Naive thymus-derived CD4-positive, alpha-beta T cell (primary cell): ENCODE measurements at regions not wholly inside any gene's neighbourhood (a gene's known extent, or its start where the extent isn't known, plus 50 kb on each side); places are given as distances from the start of the nearest gene placed in this dataset.

Source experiments
- ATAC-seq: fragments of 150-1000 bp; cut with Tn5 transposase; 2 replicates; pipeline ENCODE4 v1.10.0; 2021; ENCODE audit warnings: mild to moderate bottlenecking, moderate library complexity
- CTCF ChIA-PET: fragments of 350-600 bp; sonication (Branson Sonifier 250); formaldehyde crosslinking; loops from one replicate; lab custom pipeline; 2021; ENCODE audit warnings: antibody characterized with exemption; lab: Charles Lee
- POLR2A ChIA-PET: fragments of 350-600 bp; sonication (Branson Sonifier 250); formaldehyde crosslinking; loops from one replicate; lab custom pipeline; 2021; ENCODE audit warnings: antibody characterized with exemption, inconsistent platforms; lab: Charles Lee
- DNase-seq, 9 donors: peaks; one replicate each; pipeline versions ENCODE4 v3.0.0 to v3.0.0-alpha.2; 2020 to 2022; ENCODE audit warnings: mixed read lengths in 1 of 9
- H3K27ac ChIP-seq: one replicate; pipeline ENCODE4 v1.7.0; 2013; ENCODE audit warnings: mild to moderate bottlenecking, low read depth, low read length, moderate library complexity
- H3K27me3 ChIP-seq, 2 donors: one replicate each; pipeline ENCODE4 v1.7.0; 2013; ENCODE audit warnings: low read length in 2 of 2, mild to moderate bottlenecking in 2 of 2, moderate library complexity in 2 of 2; ENCODE audit not compliant: control insufficient read depth in 2 of 2, insufficient read depth in 2 of 2
- H3K36me3 ChIP-seq, 3 experiments: 1 replicate in 2 of 3; 2 replicates in 1 of 3; pipeline ENCODE4 v1.7.0; 2013; ENCODE audit warnings: low read length in 3 of 3, mild to moderate bottlenecking in 3 of 3, moderate library complexity in 1 of 3; ENCODE audit not compliant: insufficient read depth in 3 of 3, control insufficient read depth in 2 of 3
- H3K4me1 ChIP-seq, 2 donors: one replicate each; pipeline ENCODE4 v1.7.0; 2013; ENCODE audit warnings: low read length in 2 of 2, mild to moderate bottlenecking in 2 of 2, moderate library complexity in 1 of 2; ENCODE audit not compliant: control insufficient read depth in 2 of 2, insufficient read depth in 2 of 2
- H3K4me3 ChIP-seq: 2 replicates; pipeline ENCODE4 v1.7.0; 2013; ENCODE audit warnings: mild to moderate bottlenecking, low read length
- H3K9me3 ChIP-seq, 3 experiments: 1 replicate in 2 of 3; 2 replicates in 1 of 3; pipeline ENCODE4 v1.7.0; 2013; ENCODE audit warnings: low read length in 3 of 3; ENCODE audit not compliant: control insufficient read depth in 2 of 3
- H3K27ac Mint-ChIP-seq, 9 donors: one replicate each; pipeline ENCODE4 v1.8.0; 2020 to 2022; ENCODE audit warnings: mixed read lengths in 9 of 9, mild to moderate bottlenecking in 8 of 9, moderate library complexity in 5 of 9, inconsistent platforms in 2 of 9
- H3K27me3 Mint-ChIP-seq, 5 donors: one replicate each; pipeline ENCODE4 v1.8.0; 2021 to 2022; ENCODE audit warnings: mixed read lengths in 5 of 5, mild to moderate bottlenecking in 1 of 5
- H3K36me3 Mint-ChIP-seq, 5 donors: one replicate each; pipeline ENCODE4 v1.8.0; 2020 to 2022; ENCODE audit warnings: mixed read lengths in 5 of 5, mild to moderate bottlenecking in 3 of 5, inconsistent platforms in 1 of 5
- H3K4me1 Mint-ChIP-seq, 7 donors: one replicate each; pipeline ENCODE4 v1.8.0; 2020 to 2022; ENCODE audit warnings: mixed read lengths in 7 of 7, mild to moderate bottlenecking in 3 of 7, inconsistent platforms in 1 of 7
- H3K4me3 Mint-ChIP-seq, 10 donors: one replicate each; pipeline ENCODE4 v1.8.0; 2020 to 2022; ENCODE audit warnings: mild to moderate bottlenecking in 10 of 10, mixed read lengths in 10 of 10, moderate library complexity in 6 of 10, inconsistent platforms in 2 of 10
- H3K9me3 Mint-ChIP-seq, 11 donors: one replicate each; pipeline ENCODE4 v1.8.0; 2020 to 2022; ENCODE audit warnings: mixed read lengths in 11 of 11, mild to moderate bottlenecking in 4 of 11, inconsistent platforms in 1 of 11, moderate library complexity in 1 of 11
- intact Hi-C, 2 donors: fragments of 100-400 bp; cut with micrococcal nuclease; formaldehyde crosslinking; loops; one replicate each; pipeline ENCODE4 v1.15.1; 2023

DNA sequence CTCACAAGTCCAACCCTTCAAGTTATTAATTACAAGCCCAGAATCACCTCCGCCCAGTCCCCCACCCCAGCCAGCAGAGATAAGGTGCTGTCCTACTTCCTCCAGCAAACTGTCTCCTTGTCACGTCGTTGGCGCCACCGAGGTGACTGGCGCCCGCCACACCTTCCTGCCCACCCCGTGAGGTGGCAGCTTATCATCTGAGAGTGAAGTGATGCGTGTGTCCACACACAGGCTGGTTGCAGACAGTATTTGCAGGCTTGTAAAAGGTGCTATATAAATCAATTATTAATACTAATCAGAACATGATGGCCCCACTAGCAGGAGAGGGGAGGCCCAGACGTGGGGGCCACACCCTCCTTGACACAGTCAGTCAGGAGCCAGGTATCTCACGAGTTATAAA is 786.6 kb upstream of the TBX3 start:
- ChIA-PET CTCF (no interaction called here), POLR2A (no interaction called here)
- H3K4me1 ChIP-seq: no peaks in the 10 kb centered on the region
- Mint-ChIP-seq H3K36me3 (no peaks in the 10 kb centered on the region), H3K27ac (no peak overlapping the region), H3K4me3 (no peak overlapping the region), H3K4me1 (peaks cover 0 to 2% (median 0%) of the 10 kb centered on the region in 7 donors), H3K9me3 (peaks cover 0 to 6% (median 2%) of the 10 kb centered on the region in 11 donors), H3K27me3 (peaks cover 0 to 3% (median 0%) of the 10 kb centered on the region in 5 donors)
- no peaks in the 10 kb centered on the region for H3K36me3 ChIP-seq
- no peak overlapping the region for H3K27ac ChIP-seq
- no peaks in the 10 kb centered on the region for H3K9me3 ChIP-seq
- DNase-seq (no peak), ATAC-seq (no peak)
- intact Hi-C loops: no loop called here
- no peaks in the 10 kb centered on the region for H3K27me3 ChIP-seq
- no peak overlapping the region for H3K4me3 ChIP-seq

DNA sequence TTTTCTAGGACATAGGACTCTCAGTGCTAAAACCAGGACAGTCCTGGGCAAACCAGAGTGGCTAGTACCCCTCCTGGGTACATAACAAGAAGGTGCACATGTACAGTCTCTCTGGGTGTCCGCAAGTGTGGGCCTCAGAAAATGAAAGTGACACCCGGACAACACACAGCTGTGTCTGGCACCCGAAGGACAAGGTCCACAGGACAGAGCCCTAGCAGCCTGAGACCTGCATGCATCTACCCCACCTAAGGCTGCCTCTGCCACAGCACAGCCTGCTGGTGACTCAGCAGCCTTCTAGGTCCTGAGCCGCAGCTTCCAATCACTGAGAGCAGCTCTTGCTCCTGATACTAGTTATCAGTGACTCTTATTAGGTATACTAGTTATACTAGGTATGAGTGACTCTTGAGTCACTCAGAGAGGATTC is 784.1 kb upstream of the TBX3 start:
- Mint-ChIP-seq H3K36me3 (peaks cover 0 to 3% (median 0%) of the 10 kb centered on the region in 5 donors), H3K27me3 (peaks cover 0 to 10% (median 0%) of the 10 kb centered on the region in 5 donors), H3K9me3 (peaks cover 0 to 7% (median 2%) of the 10 kb centered on the region in 11 donors), H3K4me3 (no peak overlapping the region), H3K4me1 (peaks cover 0 to 2% (median 0%) of the 10 kb centered on the region in 7 donors), H3K27ac (no peak overlapping the region)
- Histone ChIP-seq H3K36me3 (no peaks in the 10 kb centered on the region), H3K27ac (no peak overlapping the region), H3K4me3 (no peak overlapping the region), H3K4me1 (no peaks in the 10 kb centered on the region), H3K27me3 (no peaks in the 10 kb centered on the region), H3K9me3 (no peaks in the 10 kb centered on the region)
- intact Hi-C loops: no loop called here
- ATAC-seq (no peak), DNase-seq (no peak)
- CTCF ChIA-PET: no interaction called here
- POLR2A ChIA-PET: no interaction called here

DNA sequence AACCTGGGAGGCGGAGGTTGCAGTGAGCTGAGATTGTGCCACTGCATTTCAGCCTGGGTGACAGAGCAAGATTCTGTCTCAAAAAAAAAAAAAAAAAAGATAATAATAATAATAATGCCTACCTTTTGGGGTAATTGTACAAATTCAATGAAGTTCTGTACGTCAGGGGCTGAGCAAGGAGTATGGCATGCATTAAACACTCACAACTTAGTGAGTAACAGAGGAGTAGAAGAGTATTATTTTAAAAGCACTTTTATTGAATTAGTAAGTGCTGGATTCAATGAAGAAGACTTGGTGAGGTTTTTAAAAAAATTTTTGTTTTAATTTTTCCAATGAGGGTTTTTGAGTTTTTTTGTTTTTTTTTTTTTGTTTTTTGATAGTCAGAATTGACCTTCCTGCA is 783.6 kb upstream of the TBX3 start:
- intact Hi-C loops: no loop called here
- Histone ChIP-seq H3K27me3 (no peaks in the 10 kb centered on the region), H3K4me1 (no peaks in the 10 kb centered on the region), H3K9me3 (no peaks in the 10 kb centered on the region), H3K4me3 (no peak overlapping the region), H3K36me3 (no peaks in the 10 kb centered on the region), H3K27ac (no peak overlapping the region)
- Mint-ChIP-seq H3K36me3 (peaks cover 0 to 3% (median 0%) of the 10 kb centered on the region in 5 donors), H3K9me3 (peaks cover 0 to 8% (median 4%) of the 10 kb centered on the region in 11 donors), H3K4me3 (no peak overlapping the region), H3K4me1 (peaks cover 0 to 2% (median 0%) of the 10 kb centered on the region in 7 donors), H3K27me3 (peaks cover 0 to 11% (median 0%) of the 10 kb centered on the region in 5 donors), H3K27ac (no peak overlapping the region)
- DNase-seq: no peak
- CTCF ChIA-PET: no interaction called here
- no peak for ATAC-seq
- POLR2A ChIA-PET: no interaction called here

DNA sequence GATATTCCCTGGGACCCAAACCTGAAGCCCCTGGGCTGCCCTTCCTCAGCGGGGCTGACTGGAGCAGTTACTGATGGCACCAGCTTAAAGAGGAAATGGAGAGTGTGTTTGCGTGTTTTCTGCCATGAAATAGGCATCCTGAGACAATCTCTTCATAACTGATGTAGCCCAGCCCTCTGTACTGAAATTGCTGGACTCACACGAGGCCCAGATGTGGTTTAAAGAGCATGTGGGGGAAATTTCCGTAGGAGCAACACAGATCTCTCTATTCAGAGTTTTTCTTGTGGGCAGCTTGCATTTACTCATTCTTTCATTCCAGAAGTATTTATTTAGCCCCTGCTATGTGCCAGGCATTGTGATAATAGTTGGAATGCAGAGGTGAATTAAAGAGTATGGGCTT is 782.1 kb upstream of the TBX3 start:
- ChIA-PET POLR2A (no interaction called here), CTCF (no interaction called here)
- no peaks in the 10 kb centered on the region for H3K4me1 ChIP-seq
- H3K4me1 Mint-ChIP-seq: peaks cover 0 to 2% (median 0%) of the 10 kb centered on the region in 7 donors
- H3K36me3 ChIP-seq: no peaks in the 10 kb centered on the region
- H3K27ac Mint-ChIP-seq: no peak overlapping the region
- ATAC-seq (no peak), DNase-seq (no peak)
- no peaks in the 10 kb centered on the region for H3K9me3 ChIP-seq
- H3K27me3 ChIP-seq: no peaks in the 10 kb centered on the region
- intact Hi-C loops: no loop called here
- H3K27me3 Mint-ChIP-seq: peaks cover 0 to 11% (median 0%) of the 10 kb centered on the region in 5 donors
- H3K27ac ChIP-seq: no peak overlapping the region
- H3K9me3 Mint-ChIP-seq: peaks cover 0 to 11% (median 5%) of the 10 kb centered on the region in 11 donors
- no peak overlapping the region for H3K4me3 Mint-ChIP-seq
- H3K4me3 ChIP-seq: no peak overlapping the region
- peaks cover 0 to 3% (median 0%) of the 10 kb centered on the region in 5 donors for H3K36me3 Mint-ChIP-seq

DNA sequence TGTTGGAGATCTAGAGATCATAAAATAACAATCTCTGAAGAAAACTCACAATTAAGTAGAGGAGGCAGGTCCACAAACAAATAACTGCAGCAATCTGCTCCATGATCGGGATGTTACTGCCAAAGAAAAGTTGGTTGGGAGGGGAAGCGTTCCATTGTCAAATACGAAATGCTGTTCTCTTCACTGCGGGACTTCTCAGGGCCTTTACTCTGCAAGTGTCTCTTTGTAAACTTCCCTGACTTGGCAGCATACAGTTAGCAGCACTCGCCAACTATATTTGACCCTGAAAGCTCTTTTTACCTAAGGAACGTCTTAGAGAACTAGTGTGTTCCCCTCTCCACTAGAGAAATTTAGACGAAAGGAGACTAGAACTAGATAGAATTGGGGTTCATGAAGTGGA is 780.7 kb upstream of the TBX3 start:
- no peak overlapping the region for H3K27ac ChIP-seq
- Mint-ChIP-seq H3K4me3 (no peak overlapping the region), H3K27me3 (peaks cover 0 to 11% (median 0%) of the 10 kb centered on the region in 5 donors), H3K36me3 (peaks cover 0 to 3% (median 0%) of the 10 kb centered on the region in 5 donors), H3K9me3 (peaks cover under 1 to 12% (median 5%) of the 10 kb centered on the region in 11 donors), H3K4me1 (peaks cover 0 to 2% (median 0%) of the 10 kb centered on the region in 7 donors), H3K27ac (no peak overlapping the region)
- H3K36me3 ChIP-seq: no peaks in the 10 kb centered on the region
- DNase-seq (no peak), ATAC-seq (no peak)
- no peak overlapping the region for H3K4me3 ChIP-seq
- ChIA-PET CTCF (no interaction called here), POLR2A (no interaction called here)
- no peaks in the 10 kb centered on the region for H3K9me3 ChIP-seq
- intact Hi-C loops: no loop called here
- H3K27me3 ChIP-seq: no peaks in the 10 kb centered on the region
- no peaks in the 10 kb centered on the region for H3K4me1 ChIP-seq

DNA sequence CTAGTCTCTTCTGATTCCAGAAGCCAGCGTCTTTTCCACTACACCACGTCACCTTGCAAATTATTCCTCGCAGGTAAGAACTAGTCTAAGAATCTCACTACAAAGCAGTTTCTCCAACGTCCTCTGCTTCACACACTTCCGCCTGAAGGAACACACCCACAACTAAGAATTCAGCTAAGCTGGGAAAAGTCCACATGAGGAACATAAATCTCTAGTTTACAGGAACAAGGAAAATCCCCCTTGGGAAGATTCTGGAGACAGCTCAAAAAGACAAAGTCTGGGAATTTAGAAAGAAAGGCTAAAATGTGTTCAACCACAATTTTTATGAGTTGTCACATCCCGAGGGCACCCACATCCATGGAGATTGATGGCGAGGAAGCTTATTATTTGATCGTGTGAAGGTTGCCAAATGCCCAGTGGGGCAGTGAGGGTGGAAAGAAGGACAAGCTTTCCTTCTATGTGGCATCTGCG is 780.2 kb upstream of the TBX3 start:
- Mint-ChIP-seq H3K4me3 (no peak overlapping the region), H3K27me3 (peaks cover 0 to 11% (median 0%) of the 10 kb centered on the region in 5 donors), H3K4me1 (peaks cover 0 to 2% (median 0%) of the 10 kb centered on the region in 7 donors), H3K36me3 (peaks cover 0 to 3% (median 0%) of the 10 kb centered on the region in 5 donors), H3K27ac (no peak overlapping the region), H3K9me3 (peaks cover 0 to 16% (median 3%) of the 10 kb centered on the region in 11 donors)
- H3K36me3 ChIP-seq: no peaks in the 10 kb centered on the region
- intact Hi-C loops: no loop called here
- no peak overlapping the region for H3K27ac ChIP-seq
- no peak overlapping the region for H3K4me3 ChIP-seq
- ChIA-PET CTCF (no interaction called here), POLR2A (no interaction called here)
- no peak for DNase-seq
- no peaks in the 10 kb centered on the region for H3K27me3 ChIP-seq
- ATAC-seq: no peak
- H3K9me3 ChIP-seq: no peaks in the 10 kb centered on the region
- no peaks in the 10 kb centered on the region for H3K4me1 ChIP-seq

DNA sequence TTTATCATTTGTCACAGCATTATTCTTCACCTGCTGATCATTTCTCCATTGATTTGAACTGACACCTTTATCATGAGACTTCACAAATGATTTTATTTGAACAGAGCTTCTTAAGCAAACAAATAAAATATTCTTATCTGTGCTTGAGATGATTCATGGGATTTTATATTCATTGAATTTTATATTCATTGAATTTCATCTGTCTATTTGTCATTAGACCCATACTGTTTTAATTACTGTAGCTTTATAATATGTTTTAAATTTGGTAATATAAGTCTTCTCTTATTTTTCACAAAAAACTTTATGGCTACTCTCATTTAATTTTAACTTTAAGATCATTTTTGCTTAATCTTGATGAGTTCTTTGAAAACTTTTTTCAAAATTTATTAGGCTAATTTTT is 777.4 kb upstream of the TBX3 start:
- H3K9me3 Mint-ChIP-seq: peaks cover 0 to 23% (median 5%) of the 10 kb centered on the region in 11 donors
- ChIA-PET CTCF (no interaction called here), POLR2A (no interaction called here)
- Histone ChIP-seq H3K4me1 (no peaks in the 10 kb centered on the region), H3K27me3 (no peaks in the 10 kb centered on the region), H3K36me3 (no peaks in the 10 kb centered on the region), H3K9me3 (no peaks in the 10 kb centered on the region), H3K27ac (no peak overlapping the region), H3K4me3 (no peak overlapping the region)
- intact Hi-C loops: no loop called here
- no peaks in the 10 kb centered on the region for H3K4me1 Mint-ChIP-seq
- no peak overlapping the region for H3K27ac Mint-ChIP-seq
- peaks cover 0 to 3% (median 0%) of the 10 kb centered on the region in 5 donors for H3K36me3 Mint-ChIP-seq
- H3K4me3 Mint-ChIP-seq: no peak overlapping the region
- peaks cover 0 to 11% (median 0%) of the 10 kb centered on the region in 5 donors for H3K27me3 Mint-ChIP-seq
- ATAC-seq: no peak
- no peak for DNase-seq
